ENCODE measurements at regions not wholly inside any gene's neighbourhood (a gene's known extent, or its start where the extent isn't known, plus 50 kb on each side); places are given as distances from the start of the nearest gene placed in this dataset.

- no peaks in the 10 kb centered on the region for H3K36me3 ChIP-seq (replicated peaks; ENCODE audit: control insufficient read depth, insufficient read depth, low read length)
- DNase-seq = no peak
- no peak overlapping the region for H3K4me3 ChIP-seq (ENCODE audit: insufficient read depth, low read depth, low read length)
- H3K27me3 ChIP-seq (ENCODE audit: control insufficient read depth, insufficient read depth, low read length) = no peaks in the 10 kb centered on the region
Observed at GRCh38 chr19:30202060-30202600, 170.1 kb upstream of the ZNF536 start.

- no peaks in the 10 kb centered on the region for H3K27me3 ChIP-seq (ENCODE audit: control insufficient read depth, insufficient read depth, low read length)
- no peaks in the 10 kb centered on the region for H3K36me3 ChIP-seq (replicated peaks; ENCODE audit: control insufficient read depth, insufficient read depth, low read length)
- DNase-seq = no peak
- H3K4me3 ChIP-seq (ENCODE audit: insufficient read depth, low read depth, low read length) = no peak overlapping the region
Observed at GRCh38 chr19:30204721-30205120, 167.5 kb upstream of the ZNF536 start.

- DNase-seq = no peak
- no peak overlapping the region for H3K4me3 ChIP-seq (ENCODE audit: insufficient read depth, low read depth, low read length)
- no peaks in the 10 kb centered on the region for H3K27me3 ChIP-seq (ENCODE audit: control insufficient read depth, insufficient read depth, low read length)
- no peaks in the 10 kb centered on the region for H3K36me3 ChIP-seq (replicated peaks; ENCODE audit: control insufficient read depth, insufficient read depth, low read length)
Observed at GRCh38 chr19:30206187-30206586, 166.0 kb upstream of the ZNF536 start.

- H3K27me3 ChIP-seq (ENCODE audit: control insufficient read depth, insufficient read depth, low read length) = no peaks in the 10 kb centered on the region
- H3K4me3 ChIP-seq (ENCODE audit: insufficient read depth, low read depth, low read length) = no peak overlapping the region
- DNase-seq = no peak
- H3K36me3 ChIP-seq (replicated peaks; ENCODE audit: control insufficient read depth, insufficient read depth, low read length) = no peaks in the 10 kb centered on the region
Observed at GRCh38 chr19:30207357-30207756, 164.8 kb upstream of the ZNF536 start.

- DNase-seq = no peak
- Histone ChIP-seq H3K4me3 (ENCODE audit: insufficient read depth, low read depth, low read length) (no peak overlapping the region), H3K36me3 (replicated peaks; ENCODE audit: control insufficient read depth, insufficient read depth, low read length) (no peaks in the 10 kb centered on the region), H3K27me3 (ENCODE audit: control insufficient read depth, insufficient read depth, low read length) (no peaks in the 10 kb centered on the region)
Observed at GRCh38 chr19:30208436-30209060, 163.6 kb upstream of the ZNF536 start.

- no peak overlapping the region for H3K4me3 ChIP-seq (ENCODE audit: insufficient read depth, low read depth, low read length)
- H3K36me3 ChIP-seq (replicated peaks; ENCODE audit: control insufficient read depth, insufficient read depth, low read length) = no peaks in the 10 kb centered on the region
- H3K27me3 ChIP-seq (ENCODE audit: control insufficient read depth, insufficient read depth, low read length) = no peaks in the 10 kb centered on the region
- DNase-seq = no peak
Observed at GRCh38 chr19:30209617-30210600, 162.3 kb upstream of the ZNF536 start.

- DNase-seq = no peak
- Histone ChIP-seq H3K27me3 (ENCODE audit: control insufficient read depth, insufficient read depth, low read length) (no peaks in the 10 kb centered on the region), H3K4me3 (ENCODE audit: insufficient read depth, low read depth, low read length) (no peak overlapping the region), H3K36me3 (replicated peaks; ENCODE audit: control insufficient read depth, insufficient read depth, low read length) (no peaks in the 10 kb centered on the region)
Observed at GRCh38 chr19:30212574-30212973, 159.6 kb upstream of the ZNF536 start.

- H3K36me3 ChIP-seq (replicated peaks; ENCODE audit: control insufficient read depth, insufficient read depth, low read length) = no peaks in the 10 kb centered on the region
- no peak for DNase-seq
- H3K27me3 ChIP-seq (ENCODE audit: control insufficient read depth, insufficient read depth, low read length) = no peaks in the 10 kb centered on the region
- H3K4me3 ChIP-seq (ENCODE audit: insufficient read depth, low read depth, low read length) = no peak overlapping the region
Observed at GRCh38 chr19:30214651-30215051, 157.5 kb upstream of the ZNF536 start.

- H3K4me3 ChIP-seq (ENCODE audit: insufficient read depth, low read depth, low read length) = no peak overlapping the region
- no peaks in the 10 kb centered on the region for H3K27me3 ChIP-seq (ENCODE audit: control insufficient read depth, insufficient read depth, low read length)
- H3K36me3 ChIP-seq (replicated peaks; ENCODE audit: control insufficient read depth, insufficient read depth, low read length) = no peaks in the 10 kb centered on the region
- no peak for DNase-seq
Observed at GRCh38 chr19:30215248-30215647, 156.9 kb upstream of the ZNF536 start.

- Histone ChIP-seq H3K4me3 (ENCODE audit: insufficient read depth, low read depth, low read length) (no peak overlapping the region), H3K27me3 (ENCODE audit: control insufficient read depth, insufficient read depth, low read length) (peaks cover 2% of the 10 kb centered on the region; the same call in 1 of the 2 replicates), H3K36me3 (replicated peaks; ENCODE audit: control insufficient read depth, insufficient read depth, low read length) (no peaks in the 10 kb centered on the region)
- DNase-seq = no peak
Observed at GRCh38 chr19:30216453-30216852, 155.7 kb upstream of the ZNF536 start.

GRCh38 chr19:30217461-30217860, 154.7 kb upstream of the ZNF536 start:
- Histone ChIP-seq H3K4me3 (ENCODE audit: insufficient read depth, low read depth, low read length) (no peak overlapping the region), H3K27me3 (ENCODE audit: control insufficient read depth, insufficient read depth, low read length) (peaks cover 5% of the 10 kb centered on the region), H3K36me3 (replicated peaks; ENCODE audit: control insufficient read depth, insufficient read depth, low read length) (no peaks in the 10 kb centered on the region)
- DNase-seq = no peak

- H3K4me3 ChIP-seq (ENCODE audit: insufficient read depth, low read depth, low read length) = no peak overlapping the region
- H3K36me3 ChIP-seq (replicated peaks; ENCODE audit: control insufficient read depth, insufficient read depth, low read length) = no peaks in the 10 kb centered on the region
- H3K27me3 ChIP-seq (ENCODE audit: control insufficient read depth, insufficient read depth, low read length) = peaks cover 28% of the 10 kb centered on the region
- no peak for DNase-seq
Observed at GRCh38 chr19:30219702-30220101, 152.5 kb upstream of the ZNF536 start.

- no peak overlapping the region for H3K4me3 ChIP-seq (ENCODE audit: insufficient read depth, low read depth, low read length)
- no peaks in the 10 kb centered on the region for H3K36me3 ChIP-seq (replicated peaks; ENCODE audit: control insufficient read depth, insufficient read depth, low read length)
- peaks cover 40% of the 10 kb centered on the region for H3K27me3 ChIP-seq (ENCODE audit: control insufficient read depth, insufficient read depth, low read length)
- no peak for DNase-seq
Observed at GRCh38 chr19:30221176-30221575, 151.0 kb upstream of the ZNF536 start.

- Histone ChIP-seq H3K4me3 (ENCODE audit: insufficient read depth, low read depth, low read length) (peak overlapping the region; percentile 32), H3K36me3 (replicated peaks; ENCODE audit: control insufficient read depth, insufficient read depth, low read length) (no peaks in the 10 kb centered on the region), H3K27me3 (ENCODE audit: control insufficient read depth, insufficient read depth, low read length) (peaks cover 53% of the 10 kb centered on the region)
- DNase-seq = peak; percentile 93
Observed at GRCh38 chr19:30222428-30222873, 149.7 kb upstream of the ZNF536 start.
